Activated CD4-positive, alpha-beta T cell treated with anti-CD3 and anti-CD28 coated beads, Interleukin-10, Interleukin-2, amounts not matched to agents 100 ng/mL and 50 ng/mL, durations not matched to agents 16 hours and 8 hours (primary cell): ENCODE measurements at regions not wholly inside any gene's neighbourhood (a gene's known extent, or its start where the extent isn't known, plus 50 kb on each side); places are given as distances from the start of the nearest gene placed in this dataset.
"Not testable (repeated sequence)": the region's sequence is repeated elsewhere in the genome, so short reads cannot be mapped to it uniquely, and the experiment has no call there.

Experiments
- DNase-seq: peaks from one replicate; pipeline ENCODE4 v3.0.0-alpha.2; 2020

GRCh38 chr14:87409393-87409792 lies 583.6 kb downstream of the GALC start:
- no peak for DNase-seq

GRCh38 chr14:87407344-87407743 lies 585.6 kb downstream of the GALC start:
- no peak for DNase-seq

- no peak for DNase-seq
Observed at GRCh38 chr14:87405563-87405962, 587.4 kb downstream of the GALC start.

GRCh38 chr14:87397499-87397898 lies 595.5 kb downstream of the GALC start:
- DNase-seq = no peak

- DNase-seq = no peak
Observed at GRCh38 chr14:87391066-87391465, 601.9 kb downstream of the GALC start.

- no peak for DNase-seq
Observed at GRCh38 chr14:87388946-87389345, 604.0 kb downstream of the GALC start.

- DNase-seq = no peak
Observed at GRCh38 chr14:87387806-87388205, 605.2 kb downstream of the GALC start.

- no peak for DNase-seq
Observed at GRCh38 chr14:87386524-87386923, 606.5 kb downstream of the GALC start.

- no peak for DNase-seq
Observed at GRCh38 chr14:87380054-87380453, 612.9 kb downstream of the GALC start.

GRCh38 chr14:87368751-87369150 lies 624.2 kb downstream of the GALC start:
- no peak for DNase-seq

GRCh38 chr14:87360246-87360645 lies 632.7 kb downstream of the GALC start:
- not testable (repeated sequence) for DNase-seq

- no peak for DNase-seq
Observed at GRCh38 chr14:87351007-87351406, 642.0 kb downstream of the GALC start.

- DNase-seq = no peak
Observed at GRCh38 chr14:87349921-87350320, 643.1 kb downstream of the GALC start.

- no peak for DNase-seq
Observed at GRCh38 chr14:87343652-87344051, 649.3 kb downstream of the GALC start.

- no peak for DNase-seq
Observed at GRCh38 chr14:87334997-87335685, 657.8 kb downstream of the GALC start.

- DNase-seq = no peak
Observed at GRCh38 chr14:87331991-87332390, 661.0 kb downstream of the GALC start.

- DNase-seq = no peak
Observed at GRCh38 chr14:87325741-87326140, 667.2 kb downstream of the GALC start.

- no peak for DNase-seq
Observed at GRCh38 chr14:87323191-87323590, 669.8 kb downstream of the GALC start.

- no peak for DNase-seq
Observed at GRCh38 chr14:87321548-87321947, 671.4 kb downstream of the GALC start.

GRCh38 chr14:87312894-87313205 lies 680.1 kb downstream of the GALC start:
- no peak for DNase-seq

- no peak for DNase-seq
Observed at GRCh38 chr14:87312169-87312893, 680.7 kb downstream of the GALC start.

- DNase-seq = no peak
Observed at GRCh38 chr14:87309557-87309956, 683.4 kb downstream of the GALC start.

GRCh38 chr14:87306409-87307168 lies 686.4 kb downstream of the GALC start:
- DNase-seq = no peak

GRCh38 chr14:87305345-87305744 lies 687.6 kb downstream of the GALC start:
- no peak for DNase-seq
